Activated CD4-positive, alpha-beta memory T cell treated with anti-CD3 and anti-CD28 coated beads, Interleukin-2, amount 10 ng/mL, durations not matched to agents 7 days and 5 days (primary cell): ENCODE measurements at regions not wholly inside any gene's neighbourhood (a gene's known extent, or its start where the extent isn't known, plus 50 kb on each side); places are given as distances from the start of the nearest gene placed in this dataset.
"Not testable (repeated sequence)": the region's sequence is repeated elsewhere in the genome, so short reads cannot be mapped to it uniquely, and the experiment has no call there.

ENCODE experiments used
- CTCF ChIA-PET: fragments of 350-600 bp; sonication (Branson Sonifier 250); formaldehyde crosslinking; loops from one replicate; lab custom pipeline; 2021; ENCODE audit warnings: antibody characterized with exemption, inconsistent platforms; lab: Charles Lee
- POLR2A ChIA-PET: fragments of 350-600 bp; sonication (Branson Sonifier 250); formaldehyde crosslinking; loops from one replicate; lab custom pipeline; 2021; ENCODE audit warnings: antibody characterized with exemption; lab: Charles Lee
- DNase-seq: peaks from one replicate; pipeline ENCODE4 v3.0.0-alpha.2; 2020
- H3K27ac Mint-ChIP-seq: one replicate; pipeline ENCODE4 v1.8.0; 2021; ENCODE audit warnings: mild to moderate bottlenecking, mixed read lengths
- H3K27me3 Mint-ChIP-seq: one replicate; pipeline ENCODE4 v1.8.0; 2021; ENCODE audit warnings: mixed read lengths
- H3K36me3 Mint-ChIP-seq: one replicate; pipeline ENCODE4 v1.8.0; 2021; ENCODE audit warnings: low read depth, mixed read lengths
- H3K4me1 Mint-ChIP-seq: one replicate; pipeline ENCODE4 v1.8.0; 2021; ENCODE audit warnings: mixed read lengths
- H3K4me3 Mint-ChIP-seq: one replicate; pipeline ENCODE4 v1.8.0; 2021; ENCODE audit warnings: mild to moderate bottlenecking, mixed read lengths
- H3K9me3 Mint-ChIP-seq: one replicate; pipeline ENCODE4 v1.8.0; 2021; ENCODE audit warnings: mixed read lengths

DNA sequence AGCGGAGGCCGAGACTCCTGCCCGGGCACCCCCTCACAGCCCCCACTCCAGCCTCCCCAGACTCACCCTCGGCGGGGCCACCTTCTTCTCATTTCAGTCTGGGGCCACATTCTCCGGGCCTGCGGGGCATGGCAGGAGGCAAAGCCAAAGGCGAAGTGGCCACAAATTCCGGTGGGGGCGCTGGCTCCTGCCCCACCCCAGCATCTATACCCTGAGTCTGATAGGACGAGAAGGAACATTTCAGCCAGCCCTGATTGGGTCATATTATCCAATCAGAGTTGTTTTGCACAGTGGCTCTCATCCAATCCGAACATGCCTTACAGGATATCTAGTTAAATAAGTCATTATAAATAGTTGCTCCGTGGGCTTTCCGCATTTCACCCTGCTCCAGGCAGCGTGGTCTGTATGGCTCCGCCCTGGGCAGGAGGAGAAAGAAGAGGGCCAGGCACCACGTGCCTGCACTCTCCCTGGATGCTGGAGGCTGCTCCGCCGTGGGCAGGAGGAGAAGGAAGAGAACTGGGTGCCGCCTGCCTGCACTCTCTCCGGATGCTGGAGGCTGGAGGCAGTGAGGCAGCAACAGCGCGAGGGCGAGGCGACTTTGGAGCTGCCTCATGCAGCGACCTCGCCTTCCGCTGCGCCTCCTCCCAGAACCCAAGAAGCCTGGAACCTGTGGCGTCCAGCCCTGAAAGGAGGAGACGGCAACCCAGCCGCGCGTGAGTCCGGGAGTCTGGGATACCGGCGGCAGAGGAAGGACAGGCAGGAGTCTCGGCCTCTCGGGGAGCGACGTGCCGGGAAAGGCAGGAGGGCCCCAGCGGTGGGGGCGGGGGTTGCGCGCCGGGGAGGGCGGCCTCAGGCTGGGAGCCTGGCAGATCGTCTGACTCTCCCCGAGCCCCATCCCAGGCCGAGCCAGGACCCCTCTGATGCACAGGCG lies 162.9 kb downstream of the ZNF33B start:
- Mint-ChIP-seq H3K4me1 (no peaks in the 10 kb centered on the region), H3K9me3 (peaks cover 3% of the 10 kb centered on the region), H3K36me3 (no peaks in the 10 kb centered on the region), H3K27me3 (peaks cover 16% of the 10 kb centered on the region), H3K4me3 (no peak overlapping the region), H3K27ac (no peak overlapping the region)
- POLR2A ChIA-PET: no interaction called here
- no peak for DNase-seq
- CTCF ChIA-PET: no interaction called here

- H3K4me1 Mint-ChIP-seq: no peaks in the 10 kb centered on the region
- no peaks in the 10 kb centered on the region for H3K27me3 Mint-ChIP-seq
- H3K4me3 Mint-ChIP-seq: no peak overlapping the region
- no peak overlapping the region for H3K27ac Mint-ChIP-seq
- CTCF ChIA-PET: no interaction called here
- peaks cover 9% of the 10 kb centered on the region for H3K9me3 Mint-ChIP-seq
- no peaks in the 10 kb centered on the region for H3K36me3 Mint-ChIP-seq
- POLR2A ChIA-PET: no interaction called here
- DNase-seq: no peak
These were observed 184.1 kb downstream of the ZNF33B start for GRCh38 chr10:42454313-42454712.

DNA sequence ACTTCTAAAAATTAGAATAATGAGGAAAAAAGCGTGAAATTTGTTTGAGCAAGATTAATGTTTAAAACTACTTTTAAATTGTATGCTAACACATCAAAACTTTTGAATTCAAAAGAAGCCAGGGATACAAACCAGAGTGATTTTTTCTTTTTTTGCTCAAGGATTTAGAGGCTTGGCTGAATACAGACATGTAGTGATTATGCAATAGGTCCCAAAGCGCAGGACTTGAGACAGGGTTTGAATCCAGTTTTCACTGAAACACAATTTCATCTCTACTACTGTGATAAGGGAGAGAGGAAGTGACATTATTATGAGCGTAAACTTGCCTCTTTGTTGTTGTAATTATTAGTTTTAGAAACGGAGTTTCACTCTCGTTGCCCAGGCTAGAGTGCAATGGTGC lies 207.3 kb downstream of the ZNF33B start:
- no peaks in the 10 kb centered on the region for H3K36me3 Mint-ChIP-seq
- H3K4me1 Mint-ChIP-seq: no peaks in the 10 kb centered on the region
- no peaks in the 10 kb centered on the region for H3K9me3 Mint-ChIP-seq
- no peak for DNase-seq
- no peak overlapping the region for H3K4me3 Mint-ChIP-seq
- ChIA-PET POLR2A (no interaction called here), CTCF (no interaction called here)
- H3K27ac Mint-ChIP-seq: no peak overlapping the region
- H3K27me3 Mint-ChIP-seq: no peaks in the 10 kb centered on the region

- CTCF ChIA-PET: no interaction called here
- no peak overlapping the region for H3K4me3 Mint-ChIP-seq
- H3K27ac Mint-ChIP-seq: no peak overlapping the region
- no peaks in the 10 kb centered on the region for H3K9me3 Mint-ChIP-seq
- H3K36me3 Mint-ChIP-seq: no peaks in the 10 kb centered on the region
- DNase-seq: no peak
- POLR2A ChIA-PET: no interaction called here
- H3K27me3 Mint-ChIP-seq: no peaks in the 10 kb centered on the region
- no peaks in the 10 kb centered on the region for H3K4me1 Mint-ChIP-seq
These were observed 209.8 kb downstream of the ZNF33B start for GRCh38 chr10:42428534-42428933.

DNA sequence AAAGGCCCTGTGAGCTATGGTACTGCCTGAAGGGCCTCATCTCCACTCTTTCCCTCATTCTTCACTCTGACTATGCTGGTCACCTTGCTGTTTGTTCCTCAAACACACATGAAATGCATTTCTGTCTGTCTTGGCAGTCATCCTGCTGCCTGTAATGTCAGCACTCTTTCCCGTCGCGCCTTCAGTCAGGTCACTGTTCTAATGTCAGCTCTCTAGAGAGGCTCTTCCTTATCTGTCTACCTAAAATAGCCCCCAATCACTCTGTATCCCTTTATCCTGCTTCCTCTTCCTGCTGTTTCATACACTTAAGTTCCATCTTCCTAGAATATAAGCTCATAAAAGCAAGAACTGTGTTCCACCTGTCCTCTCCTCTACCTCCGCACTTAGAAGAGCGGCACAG lies 215.5 kb downstream of the ZNF33B start:
- H3K4me1 Mint-ChIP-seq: no peaks in the 10 kb centered on the region
- no peak overlapping the region for H3K4me3 Mint-ChIP-seq
- H3K27me3 Mint-ChIP-seq: no peaks in the 10 kb centered on the region
- ChIA-PET CTCF (no interaction called here), POLR2A (no interaction called here)
- no peaks in the 10 kb centered on the region for H3K9me3 Mint-ChIP-seq
- DNase-seq: no peak
- no peaks in the 10 kb centered on the region for H3K36me3 Mint-ChIP-seq
- H3K27ac Mint-ChIP-seq: no peak overlapping the region

DNA sequence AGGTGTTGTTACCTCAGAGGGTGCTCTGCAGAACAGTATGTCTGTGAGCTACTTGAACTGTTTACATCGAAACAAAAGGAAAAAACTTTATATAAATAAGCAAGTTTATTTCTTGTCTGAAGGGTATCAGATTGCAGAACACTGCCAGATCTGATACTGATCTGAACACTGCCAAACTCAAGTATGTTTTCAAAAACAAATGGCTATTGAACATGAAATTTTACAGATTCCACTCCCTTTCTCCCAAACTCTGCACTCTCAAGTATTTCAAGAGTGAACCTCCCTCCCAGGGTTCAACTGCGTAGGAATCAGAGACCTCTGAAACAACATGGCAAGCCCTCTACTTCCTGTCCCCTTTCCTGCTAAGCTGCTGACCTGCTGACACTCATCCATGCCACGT lies 216.6 kb downstream of the ZNF33B start:
- H3K4me3 Mint-ChIP-seq: no peak overlapping the region
- H3K4me1 Mint-ChIP-seq: no peaks in the 10 kb centered on the region
- no peaks in the 10 kb centered on the region for H3K27me3 Mint-ChIP-seq
- POLR2A ChIA-PET: no interaction called here
- H3K9me3 Mint-ChIP-seq: peaks cover 2% of the 10 kb centered on the region
- no peak overlapping the region for H3K27ac Mint-ChIP-seq
- DNase-seq: no peak
- CTCF ChIA-PET: no interaction called here
- H3K36me3 Mint-ChIP-seq: no peaks in the 10 kb centered on the region

- Mint-ChIP-seq H3K27me3 (no peaks in the 10 kb centered on the region), H3K36me3 (no peaks in the 10 kb centered on the region), H3K4me3 (no peak overlapping the region), H3K9me3 (peaks cover 5% of the 10 kb centered on the region), H3K27ac (no peak overlapping the region), H3K4me1 (no peaks in the 10 kb centered on the region)
- ChIA-PET POLR2A (no interaction called here), CTCF (no interaction called here)
- DNase-seq: no peak
These were observed 218.6 kb downstream of the ZNF33B start for GRCh38 chr10:42419789-42420188.

- H3K27me3 Mint-ChIP-seq: no peaks in the 10 kb centered on the region
- no peak overlapping the region for H3K4me3 Mint-ChIP-seq
- no peaks in the 10 kb centered on the region for H3K4me1 Mint-ChIP-seq
- H3K9me3 Mint-ChIP-seq: peaks cover 20% of the 10 kb centered on the region
- no peak for DNase-seq
- POLR2A ChIA-PET: no interaction called here
- CTCF ChIA-PET: no interaction called here
- no peak overlapping the region for H3K27ac Mint-ChIP-seq
- H3K36me3 Mint-ChIP-seq: no peaks in the 10 kb centered on the region
These were observed 257.3 kb downstream of the ZNF33B start for GRCh38 chr10:42380926-42381547.

GRCh38 chr10:42367532-42368230 lies 270.7 kb downstream of the ZNF33B start:
- POLR2A ChIA-PET: no interaction called here
- Mint-ChIP-seq H3K9me3 (peaks cover 24% of the 10 kb centered on the region), H3K27me3 (no peaks in the 10 kb centered on the region), H3K4me1 (no peaks in the 10 kb centered on the region), H3K4me3 (no peak overlapping the region), H3K27ac (no peak overlapping the region), H3K36me3 (no peaks in the 10 kb centered on the region)
- CTCF ChIA-PET: no interaction called here
- DNase-seq: no peak

GRCh38 chr10:42351745-42352144 lies 286.6 kb downstream of the ZNF33B start:
- no peaks in the 10 kb centered on the region for H3K36me3 Mint-ChIP-seq
- ChIA-PET CTCF (no interaction called here), POLR2A (no interaction called here)
- no peak for DNase-seq
- no peaks in the 10 kb centered on the region for H3K27me3 Mint-ChIP-seq
- no peaks in the 10 kb centered on the region for H3K4me1 Mint-ChIP-seq
- H3K9me3 Mint-ChIP-seq: peaks cover 24% of the 10 kb centered on the region
- H3K27ac Mint-ChIP-seq: no peak overlapping the region
- H3K4me3 Mint-ChIP-seq: no peak overlapping the region

DNA sequence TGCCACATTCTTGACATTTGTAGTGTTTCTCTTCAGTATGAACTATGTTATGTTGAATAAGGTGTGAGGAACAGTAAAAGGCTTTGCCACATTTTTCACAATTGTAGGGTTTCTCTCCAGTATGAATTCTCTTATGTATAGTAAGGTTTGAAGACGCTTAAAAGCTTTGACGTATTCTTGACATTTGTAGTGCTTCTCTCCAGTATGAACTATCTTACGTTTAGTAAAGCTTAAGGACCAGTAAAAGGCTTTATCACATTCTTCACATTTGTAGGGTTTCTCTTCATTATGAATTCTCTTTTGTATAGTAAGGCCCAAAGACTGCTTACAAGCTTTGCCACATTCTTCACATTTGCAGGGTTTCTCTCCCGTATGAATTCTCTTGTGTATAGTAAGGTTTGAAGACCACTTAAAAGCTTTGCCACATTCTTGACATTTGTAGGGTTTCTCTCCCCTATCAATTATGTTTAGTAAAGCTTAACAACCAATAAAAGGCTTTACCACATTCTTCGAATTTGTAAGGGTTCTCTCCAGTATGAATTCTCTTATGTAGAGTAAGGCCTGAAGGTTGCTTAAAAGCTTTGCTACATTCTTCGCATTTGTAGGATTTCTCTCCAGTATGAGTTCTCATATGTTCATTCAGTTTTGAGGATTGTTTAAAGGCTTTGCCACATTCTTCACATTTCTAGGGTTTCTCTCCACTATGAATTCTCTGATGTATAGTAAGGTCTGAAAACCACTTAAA lies 301.6 kb downstream of the ZNF33B start:
- H3K4me3 Mint-ChIP-seq, H3K4me1 Mint-ChIP-seq, POLR2A ChIA-PET, CTCF ChIA-PET, DNase-seq, H3K27me3 Mint-ChIP-seq, H3K27ac Mint-ChIP-seq: not testable (repeated sequence)
- peaks cover 11% of the 10 kb centered on the region for H3K36me3 Mint-ChIP-seq
- H3K9me3 Mint-ChIP-seq: peaks cover 44% of the 10 kb centered on the region

DNA sequence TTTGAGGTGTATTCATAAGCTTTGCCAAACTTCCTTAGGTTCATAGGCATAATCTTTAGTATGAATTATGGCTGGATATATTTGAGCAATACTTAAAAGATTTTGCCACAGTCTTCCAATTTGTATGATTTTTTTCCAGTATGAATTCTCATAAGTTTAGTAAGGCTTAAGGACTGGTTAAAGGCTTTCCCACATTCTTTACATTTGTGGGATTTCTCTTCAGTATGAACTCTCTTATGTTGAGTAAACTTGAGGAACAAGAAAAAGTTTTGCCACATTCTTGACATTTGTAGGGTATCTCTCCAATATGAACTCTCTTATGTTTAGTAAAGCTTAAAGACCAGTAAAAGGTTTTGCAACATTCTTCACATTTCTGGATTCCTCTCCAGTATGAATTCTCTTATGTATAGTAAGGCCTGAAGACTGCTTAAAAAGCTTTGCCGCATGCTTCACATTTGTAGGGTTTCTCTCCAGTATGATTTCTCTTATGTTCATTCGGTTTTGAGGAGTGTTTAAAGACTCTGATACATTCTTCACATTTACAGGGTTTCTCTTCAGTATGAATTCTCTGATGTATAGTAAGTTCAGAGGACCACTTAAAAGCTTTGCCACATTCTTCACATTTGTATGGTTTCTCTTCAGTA lies 302.6 kb downstream of the ZNF33B start:
- H3K27ac Mint-ChIP-seq, H3K27me3 Mint-ChIP-seq, H3K4me1 Mint-ChIP-seq, CTCF ChIA-PET, DNase-seq, POLR2A ChIA-PET, H3K4me3 Mint-ChIP-seq: not testable (repeated sequence)
- Mint-ChIP-seq H3K36me3 (peaks cover 11% of the 10 kb centered on the region), H3K9me3 (peaks cover 48% of the 10 kb centered on the region)
